Right ventricle myocardium superior (tissue), 1 donor: ENCODE measurements at regions not wholly inside any gene's neighbourhood (a gene's known extent, or its start where the extent isn't known, plus 50 kb on each side); places are given as distances from the start of the nearest gene placed in this dataset.

Source experiments
- ATAC-seq: fragments of 200-7000 bp; cut with Tn5 transposase; one replicate; pipeline ENCODE4 v1.9.1; 2020; ENCODE audit warnings: mild to moderate bottlenecking; ENCODE audit not compliant: poor library complexity
- DNase-seq: peaks from one replicate; pipeline ENCODE4 v3.0.0-alpha.2; 2020
- intact Hi-C: fragments of 100-400 bp; cut with DNase I; formaldehyde crosslinking; loops from one replicate; pipeline ENCODE4 v1.11.2; 2022
- donor health status: DM: no; HTN: yes; CAD: no; lungs with severe emphysema.

DNA sequence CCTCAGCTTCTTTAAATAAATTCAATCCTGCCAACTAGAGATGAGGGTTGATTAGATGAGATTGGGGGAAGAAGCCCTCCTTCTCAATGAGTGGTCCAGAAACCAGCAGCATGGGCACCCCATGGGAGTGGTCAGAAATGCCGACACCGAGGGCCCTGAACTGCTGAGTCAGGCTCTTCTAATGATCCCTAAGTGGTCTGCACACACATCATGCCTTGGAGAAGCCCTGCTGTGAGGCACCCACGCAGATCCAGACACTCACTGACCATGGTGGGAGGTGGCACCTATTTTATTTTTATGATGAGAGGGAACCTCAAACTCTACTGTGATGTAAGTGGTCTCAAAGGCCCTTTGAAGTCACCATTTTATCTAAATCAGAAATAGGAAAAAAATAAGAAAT, 72.3 kb upstream of the BOD1 start:
- DNase-seq (no peak), ATAC-seq (no peak)
- intact Hi-C loops = no loop called here

DNA sequence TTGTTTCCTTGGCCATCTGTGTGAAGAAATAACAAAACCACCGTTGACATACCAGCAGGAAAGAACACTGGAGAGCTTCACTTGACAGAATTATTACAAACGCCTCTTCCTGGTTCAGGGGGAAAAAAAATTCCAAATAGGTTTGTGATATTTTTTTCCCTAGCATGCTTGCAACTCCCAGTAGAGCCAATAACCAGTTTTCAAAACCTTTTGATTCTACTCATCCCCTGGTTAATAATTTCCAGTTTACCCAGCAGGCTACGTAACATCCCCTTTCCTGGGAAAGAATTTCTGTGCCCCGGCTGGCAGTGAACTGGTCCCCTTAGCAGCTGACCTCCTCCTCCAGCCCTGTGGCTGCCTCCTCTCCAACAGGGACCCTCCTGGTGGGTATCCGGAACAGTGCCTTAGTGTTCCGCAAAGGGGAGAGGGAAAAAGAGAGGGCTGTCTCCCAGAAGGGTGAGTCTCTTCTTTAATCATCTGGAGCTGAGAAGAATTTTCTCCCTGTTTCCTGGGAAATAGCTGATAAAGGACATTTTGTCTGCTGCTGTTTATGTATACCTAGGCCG, 72.8 kb upstream of the BOD1 start:
- ATAC-seq (peak; percentile 33), DNase-seq (no peak)
- intact Hi-C loops = no loop called here

DNA sequence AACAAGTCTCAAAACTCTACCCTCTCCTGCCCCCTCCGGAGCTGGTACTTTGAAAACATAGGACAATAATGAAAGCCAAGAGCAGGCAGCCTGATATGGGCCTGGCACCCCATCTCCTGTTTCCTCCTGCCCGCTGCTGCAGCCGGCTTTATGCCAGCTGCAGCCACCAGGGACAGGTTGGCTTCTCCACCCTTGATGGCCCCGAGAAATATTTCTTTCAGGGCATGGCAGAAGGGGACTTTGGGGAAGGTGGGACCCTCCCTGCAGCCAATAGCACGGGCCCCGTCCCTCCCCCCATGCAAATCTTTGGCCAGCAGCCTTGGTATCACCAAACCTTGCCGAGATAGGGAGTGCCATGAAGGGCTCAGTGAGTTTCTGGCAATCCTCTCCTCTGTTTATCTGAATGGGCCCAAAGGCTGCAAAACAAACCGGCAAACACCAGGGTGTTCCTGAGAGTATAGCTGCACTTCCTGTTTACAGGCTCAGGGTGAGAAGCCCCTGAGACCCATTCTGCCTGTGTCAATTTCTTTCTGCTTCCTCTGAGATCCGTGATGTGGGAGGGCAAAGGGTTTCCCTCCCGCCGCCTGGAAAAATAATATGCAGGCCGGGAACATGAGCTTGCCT, 73.4 kb upstream of the BOD1 start:
- intact Hi-C loops = no loop called here
- peak; percentile 43 for DNase-seq
- peak; percentile 84 for ATAC-seq

DNA sequence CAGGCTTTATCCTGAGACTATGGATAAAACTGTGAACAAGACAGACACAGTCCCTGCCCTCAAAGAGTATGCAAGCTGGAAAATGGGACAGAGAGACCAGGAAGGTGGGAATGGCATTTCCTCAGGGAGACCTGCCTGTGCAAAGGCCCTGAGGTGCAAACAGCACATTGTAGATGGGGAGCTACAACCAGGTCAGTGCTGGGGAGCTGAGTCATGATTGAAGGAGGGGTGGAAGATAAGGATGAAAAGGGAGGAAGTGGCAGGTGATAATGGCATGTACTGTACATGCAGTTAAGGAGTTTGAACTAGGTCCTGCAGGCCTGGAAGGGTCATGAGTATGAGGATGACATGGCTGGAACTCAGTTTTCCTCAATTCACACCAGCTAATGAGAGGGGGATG, 75.5 kb upstream of the BOD1 start:
- DNase-seq (no peak), ATAC-seq (no peak)
- intact Hi-C loops = no loop called here

DNA sequence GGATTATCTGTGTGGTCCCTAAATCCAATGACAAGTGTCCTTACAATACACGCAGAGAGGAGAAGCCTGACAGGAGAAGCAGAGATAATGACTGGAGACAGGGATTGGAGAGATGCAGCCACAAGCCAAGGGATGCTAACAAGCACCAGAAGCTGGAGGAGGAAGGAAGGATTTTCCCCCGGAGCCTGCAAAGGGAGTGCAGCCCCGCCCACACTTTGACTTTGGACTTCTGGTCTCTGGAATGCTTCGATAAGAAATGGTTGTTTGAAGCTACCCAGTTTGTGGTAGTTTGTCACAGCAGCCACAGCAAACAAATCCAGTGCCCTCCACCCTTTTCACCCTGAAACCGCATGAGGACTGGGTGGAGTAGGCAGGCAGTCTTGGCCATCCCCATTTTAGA, 77.2 kb upstream of the BOD1 start:
- ATAC-seq = no peak
- no peak for DNase-seq
- intact Hi-C loops = no loop called here

DNA sequence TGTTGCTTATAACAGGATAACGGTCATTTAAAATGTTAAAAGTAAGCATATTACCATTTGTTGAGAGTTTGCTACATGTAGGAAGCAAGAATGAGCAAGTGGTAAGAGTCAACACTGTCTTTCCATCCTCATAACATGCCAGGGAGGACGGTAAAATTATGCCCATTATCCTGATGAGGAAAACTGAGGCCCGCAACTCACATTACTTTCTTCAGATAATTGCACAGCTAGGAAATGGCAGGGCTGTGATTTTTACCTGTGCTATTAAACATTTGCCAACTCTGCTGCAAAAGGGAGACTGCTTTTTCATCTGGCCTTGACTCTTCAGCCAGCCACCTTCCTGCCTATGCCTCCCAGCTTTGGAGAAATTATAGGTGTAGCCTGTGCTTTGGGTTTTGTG, 79.8 kb upstream of the BOD1 start:
- intact Hi-C loops = no loop called here
- DNase-seq (no peak), ATAC-seq (no peak)

DNA sequence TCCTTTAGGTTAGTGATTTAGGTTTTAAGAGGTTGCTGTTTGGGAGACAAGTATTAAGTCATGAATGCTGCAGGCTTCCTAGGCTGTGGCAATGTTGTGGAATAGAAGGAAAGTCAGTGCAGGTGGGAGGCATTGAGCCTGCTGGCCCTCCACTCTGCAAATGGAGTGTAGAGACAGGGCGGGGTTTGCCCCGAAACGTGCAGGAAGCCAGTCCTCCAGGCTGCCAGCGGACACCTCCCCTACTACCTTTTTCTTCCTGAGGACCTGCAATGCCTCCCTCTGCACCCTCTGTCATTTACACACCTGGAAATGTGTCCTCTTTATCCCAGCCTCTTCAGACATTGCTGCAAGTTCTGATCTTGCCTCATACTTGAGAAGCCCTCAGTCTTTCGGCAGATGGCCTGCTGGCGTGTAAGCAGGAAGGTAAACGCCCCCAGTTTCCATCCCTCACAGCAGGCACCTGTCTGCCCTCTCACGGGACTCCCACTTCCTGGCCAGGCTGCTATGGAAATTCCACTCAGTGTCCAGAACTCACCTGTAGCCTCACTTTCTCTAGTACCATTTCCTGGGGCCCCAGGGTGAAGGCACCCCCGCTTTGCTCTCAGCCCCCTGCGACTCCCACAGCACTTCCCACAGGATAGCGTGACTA, 81.6 kb upstream of the BOD1 start:
- intact Hi-C loops = no loop called here
- ATAC-seq (no peak), DNase-seq (no peak)

DNA sequence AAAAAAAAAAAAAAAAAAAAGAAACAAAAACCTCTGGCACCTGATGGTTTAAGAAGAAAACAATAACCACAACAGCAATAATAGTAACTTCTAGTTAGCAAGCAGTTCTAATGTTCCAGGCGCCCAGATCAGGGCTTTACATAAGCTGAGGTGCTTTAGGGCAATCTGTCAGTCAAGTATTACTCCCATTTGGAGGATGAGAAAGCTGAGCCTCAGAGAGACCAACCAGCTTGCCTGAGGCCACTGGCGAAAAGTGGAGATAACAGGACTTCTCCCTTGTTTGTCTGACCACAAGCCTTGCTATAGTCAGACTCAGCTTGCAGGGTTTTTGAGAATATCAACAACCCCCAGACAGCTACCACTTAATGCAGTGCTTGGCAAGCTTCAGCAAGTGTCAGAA, 83.5 kb upstream of the BOD1 start:
- no peak for DNase-seq
- intact Hi-C loops = no loop called here
- ATAC-seq = no peak

DNA sequence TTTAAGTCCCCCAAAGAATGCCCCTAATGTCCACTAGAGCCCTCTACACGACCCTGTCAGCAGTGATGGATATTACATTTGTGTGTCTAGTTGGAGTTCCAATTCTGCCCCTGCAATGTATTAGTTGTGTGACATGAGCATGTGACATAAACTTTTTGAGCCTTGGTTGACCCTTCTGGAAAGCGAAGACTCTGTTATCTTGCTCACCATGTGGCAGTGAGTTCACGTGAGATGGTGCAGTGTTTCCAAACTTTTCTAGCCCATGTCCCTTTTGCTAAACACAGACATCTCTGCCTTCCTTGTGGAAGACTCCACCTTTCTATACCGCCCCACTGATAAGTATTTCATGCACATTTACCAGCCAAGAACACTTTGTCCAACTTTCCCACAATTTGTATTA, 87.0 kb upstream of the BOD1 start:
- intact Hi-C loops = no loop called here
- ATAC-seq (no peak), DNase-seq (no peak)

DNA sequence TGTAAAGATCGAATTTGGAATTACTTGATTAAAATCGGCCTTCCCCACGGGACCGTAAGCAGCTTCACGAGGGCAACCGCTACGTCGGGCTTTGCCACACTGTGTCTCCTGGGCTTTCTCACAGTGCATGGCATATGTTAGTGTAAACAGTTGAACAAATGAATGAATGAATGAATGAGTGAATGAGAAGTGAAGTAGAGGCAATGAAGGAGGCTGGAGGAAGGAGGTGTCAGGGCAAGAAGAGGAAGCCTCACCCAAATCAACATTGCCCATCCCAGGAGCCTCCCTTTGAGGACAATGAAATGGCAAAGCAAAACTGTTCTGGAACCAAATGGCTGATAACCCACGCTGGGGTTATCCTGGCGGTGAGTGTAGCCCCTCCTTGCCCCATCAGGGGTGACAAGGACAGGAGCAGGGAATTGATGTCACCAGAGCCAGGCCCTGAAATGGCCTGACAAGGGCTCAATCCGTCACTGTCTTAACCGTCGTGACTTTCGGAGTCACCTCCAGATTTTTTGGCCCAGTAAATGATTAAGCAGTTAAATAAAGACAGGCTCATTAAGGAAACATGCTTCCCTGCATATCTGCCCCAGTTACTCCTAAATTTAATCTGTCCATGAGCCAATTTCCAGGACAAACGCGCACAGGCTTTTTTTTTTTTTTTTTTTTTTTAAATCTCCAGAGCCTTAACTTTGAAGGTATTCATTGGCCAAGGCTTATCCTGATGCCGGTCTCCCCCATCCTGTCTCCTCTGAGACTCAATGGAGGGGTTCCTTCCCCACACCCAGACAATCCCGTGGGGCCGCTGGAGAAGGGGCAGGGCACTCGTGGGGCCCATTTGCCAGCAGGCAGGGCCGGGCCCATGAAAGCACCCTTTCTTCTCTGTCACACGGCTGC, 88.4 kb upstream of the BOD1 start:
- no peak for DNase-seq
- ATAC-seq = no peak
- intact Hi-C loops = no loop called here

DNA sequence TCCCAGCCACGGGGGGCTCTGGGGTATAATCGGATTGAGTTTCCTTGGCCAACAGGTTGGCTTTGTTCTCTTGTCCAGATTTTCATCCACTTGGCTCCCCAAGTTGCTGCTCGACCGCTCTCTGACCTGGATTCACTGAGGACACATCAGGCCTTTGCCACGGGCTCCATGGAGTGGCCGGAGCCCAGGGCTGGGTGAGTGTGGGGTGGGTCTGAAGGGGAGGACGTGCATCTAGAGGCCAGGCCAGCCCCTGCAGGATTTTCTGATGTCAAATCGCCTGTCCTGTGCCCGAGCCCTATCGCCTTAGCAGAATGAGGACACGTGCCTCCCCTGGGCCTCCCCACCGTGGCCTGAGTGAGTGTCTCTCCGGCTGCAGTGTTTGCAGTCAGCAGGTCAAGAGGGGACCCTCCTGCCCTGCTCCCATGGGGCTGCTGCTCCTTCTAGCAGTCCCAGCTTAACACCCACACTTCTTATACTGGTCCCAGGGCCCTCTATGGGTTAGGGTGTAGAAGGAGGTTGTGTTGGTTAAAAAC, 89.1 kb upstream of the BOD1 start:
- intact Hi-C loops = no loop called here
- no peak for DNase-seq
- no peak for ATAC-seq

DNA sequence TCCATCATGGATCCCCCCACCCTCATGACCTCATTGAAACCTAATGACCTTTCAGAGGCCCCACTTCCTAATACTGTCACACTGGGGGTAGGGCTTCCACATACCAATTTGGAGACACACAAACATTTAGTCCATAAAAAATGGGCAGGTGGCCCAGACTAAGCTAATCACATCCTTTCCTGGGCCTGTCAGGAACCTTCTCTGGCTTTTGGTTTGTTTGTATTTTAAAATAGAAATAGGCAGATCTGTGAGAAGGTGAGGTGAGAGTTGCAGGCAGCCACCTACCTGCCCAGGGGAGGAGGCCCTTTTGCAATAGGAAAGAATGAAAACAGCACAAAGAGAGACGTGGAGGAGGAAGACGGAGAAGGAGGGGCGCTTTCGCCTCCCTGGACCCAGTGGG, 90.2 kb upstream of the BOD1 start:
- peak; percentile 45 for ATAC-seq
- no peak for DNase-seq
- intact Hi-C loops = no loop called here

DNA sequence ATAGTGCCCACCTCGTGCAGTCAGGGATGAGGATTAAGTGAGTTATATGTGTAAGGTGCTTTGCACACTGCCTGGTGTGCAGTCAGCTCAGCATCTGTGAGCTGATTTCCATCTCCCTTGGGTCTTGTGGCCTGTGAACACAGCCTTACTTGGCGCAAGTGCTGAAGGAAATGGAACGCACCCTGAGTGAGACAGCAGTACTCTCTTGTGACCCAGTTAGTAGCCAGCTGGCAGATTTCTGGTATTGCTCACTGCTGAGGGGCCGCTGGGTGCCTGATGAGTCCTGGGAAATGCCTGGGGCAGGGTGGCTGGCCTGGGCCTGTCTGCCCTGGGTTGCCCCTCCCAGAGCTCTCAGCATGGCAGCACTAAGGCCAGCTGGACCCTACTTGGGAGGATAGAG, 90.9 kb upstream of the BOD1 start:
- intact Hi-C loops = no loop called here
- ATAC-seq (peak; percentile 91), DNase-seq (peak; percentile 68)

DNA sequence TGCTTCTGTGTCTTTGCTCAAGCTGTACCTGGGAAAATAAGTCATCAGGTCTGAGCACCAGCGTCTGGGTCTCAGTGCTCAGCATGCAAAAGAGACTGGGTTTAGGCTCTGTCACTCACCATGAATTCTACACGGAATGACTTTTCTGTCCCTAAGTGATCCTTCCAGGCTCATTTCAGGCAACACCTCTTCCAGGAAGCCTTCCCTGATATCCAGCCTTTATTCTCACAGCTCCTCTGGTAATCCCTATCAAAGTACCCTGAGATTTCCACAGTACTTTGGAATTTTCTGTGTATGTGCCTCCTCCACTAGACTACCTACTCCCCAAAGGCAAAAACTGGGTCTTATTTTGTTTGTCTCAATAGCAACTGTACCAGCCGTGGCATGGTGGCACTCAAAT, 92.7 kb upstream of the BOD1 start:
- intact Hi-C loops = no loop called here
- ATAC-seq (no peak), DNase-seq (no peak)

DNA sequence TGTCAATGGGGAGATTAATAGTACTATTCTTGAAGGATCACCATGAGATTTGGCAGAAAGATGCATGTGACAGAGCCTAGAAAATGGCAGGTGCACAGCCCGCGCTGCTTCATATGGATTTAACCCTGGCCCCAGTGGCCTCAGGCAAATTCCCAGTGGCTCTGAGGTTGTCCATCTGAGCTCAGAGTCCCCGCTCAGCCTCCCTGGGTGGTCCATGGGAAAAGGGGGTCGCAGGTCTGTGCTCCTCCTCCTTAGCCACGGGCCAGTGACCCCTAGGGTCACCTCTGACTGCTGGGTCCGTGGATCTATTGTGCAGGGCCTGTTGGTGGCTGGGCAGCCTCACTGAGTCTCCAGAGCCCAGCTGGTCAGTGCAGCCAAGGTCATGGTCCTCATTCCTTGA, 93.3 kb upstream of the BOD1 start:
- intact Hi-C loops = no loop called here
- DNase-seq (no peak), ATAC-seq (no peak)

DNA sequence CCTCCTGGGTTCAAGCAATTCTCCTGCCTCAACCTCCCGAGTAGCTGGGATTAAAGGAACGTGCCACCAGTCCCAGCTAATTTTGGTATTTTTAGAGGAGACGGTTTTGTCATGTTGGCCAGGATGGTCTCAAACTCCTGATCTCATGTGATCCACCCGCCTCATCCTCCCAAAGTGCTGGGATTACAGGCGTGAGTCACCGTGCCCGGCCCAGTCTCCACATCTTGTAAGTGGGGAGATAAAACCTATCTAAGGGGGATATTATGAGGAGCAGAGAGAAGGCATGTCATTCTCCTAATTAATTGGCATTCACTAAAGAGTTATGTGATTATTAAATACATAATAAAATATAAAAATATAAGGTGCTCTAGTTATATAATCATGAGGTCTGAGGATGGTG, 94.1 kb upstream of the BOD1 start:
- ATAC-seq (no peak), DNase-seq (no peak)

DNA sequence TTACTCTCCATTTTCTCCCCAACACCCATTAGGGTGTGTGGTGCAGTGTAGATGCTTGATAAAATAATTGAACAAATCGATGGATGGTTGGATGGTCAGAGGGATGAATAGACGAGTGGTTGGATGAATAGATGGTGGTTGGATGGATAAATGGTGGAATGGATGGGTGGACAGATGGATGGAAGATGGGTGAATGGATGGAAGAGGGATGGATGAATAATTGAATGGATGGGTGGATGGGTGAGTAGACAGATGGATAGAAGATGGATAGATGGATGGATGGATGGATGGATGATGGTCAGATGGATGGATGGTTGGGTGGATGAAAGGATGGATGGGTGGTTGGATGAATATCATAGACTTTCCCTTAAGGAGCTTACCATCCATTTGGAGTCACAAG, 95.0 kb upstream of the BOD1 start:
- ATAC-seq (no peak), DNase-seq (no peak)
- intact Hi-C loops = no loop called here

More for the DNA sequence above, 94.1 kb upstream of the BOD1 start:
- intact Hi-C loops = no loop called here

DNA sequence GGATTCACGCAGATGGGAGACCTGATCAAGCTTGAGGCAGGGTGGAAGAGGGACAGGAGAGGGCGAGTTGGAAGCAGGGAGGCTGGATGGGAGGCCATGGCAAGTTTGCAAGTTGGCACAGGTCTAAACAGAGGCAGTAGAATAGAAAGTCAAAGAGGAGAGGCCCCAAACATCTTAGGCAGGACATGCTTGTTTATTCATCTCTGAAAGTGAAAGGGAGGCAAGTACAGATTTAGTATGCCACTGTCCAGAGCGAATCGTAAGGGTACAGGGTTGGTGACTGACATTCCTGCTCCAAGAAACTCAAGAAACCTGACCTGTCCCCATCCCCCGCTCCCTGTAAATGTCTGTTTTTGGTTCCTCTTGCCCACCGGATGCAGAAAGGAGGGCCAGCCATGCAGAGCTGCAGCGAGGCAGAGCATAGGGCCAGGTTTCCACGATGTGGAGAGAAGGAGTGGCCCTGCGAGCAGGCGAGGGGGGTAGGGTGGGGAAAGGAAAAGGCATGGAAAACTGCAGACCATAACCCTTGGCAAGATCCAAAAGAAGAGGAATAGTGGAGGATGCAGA, 96.2 kb upstream of the BOD1 start:
- DNase-seq (no peak), ATAC-seq (no peak)
- intact Hi-C loops = no loop called here
